ENCODE measurements at regions not wholly inside any gene's neighbourhood (a gene's known extent, or its start where the extent isn't known, plus 50 kb on each side); places are given as distances from the start of the nearest gene placed in this dataset.
"Not testable (repeated sequence)": the region's sequence is repeated elsewhere in the genome, so short reads cannot be mapped to it uniquely, and the experiment has no call there.

DNA sequence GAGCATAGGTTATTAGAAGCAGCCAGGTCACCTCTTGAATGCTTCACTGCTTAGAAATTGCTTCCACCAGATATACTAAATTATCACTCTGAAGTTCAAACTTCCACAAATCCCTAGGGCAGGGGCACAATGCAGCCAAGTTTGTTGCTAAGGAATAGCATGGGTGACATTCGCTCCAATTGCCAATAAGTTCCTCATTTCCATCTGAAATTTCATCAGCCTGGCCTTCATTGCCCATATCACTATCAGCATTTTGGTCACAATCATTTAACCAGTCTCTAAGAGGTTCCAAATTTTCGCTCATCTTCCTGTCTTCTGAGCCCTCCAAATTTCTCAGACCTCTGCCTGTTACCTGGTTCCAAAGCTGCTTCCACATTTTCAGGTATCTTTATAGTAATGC is 356.1 kb downstream of the DAD1 start:
- no peak for DNase-seq

DNA sequence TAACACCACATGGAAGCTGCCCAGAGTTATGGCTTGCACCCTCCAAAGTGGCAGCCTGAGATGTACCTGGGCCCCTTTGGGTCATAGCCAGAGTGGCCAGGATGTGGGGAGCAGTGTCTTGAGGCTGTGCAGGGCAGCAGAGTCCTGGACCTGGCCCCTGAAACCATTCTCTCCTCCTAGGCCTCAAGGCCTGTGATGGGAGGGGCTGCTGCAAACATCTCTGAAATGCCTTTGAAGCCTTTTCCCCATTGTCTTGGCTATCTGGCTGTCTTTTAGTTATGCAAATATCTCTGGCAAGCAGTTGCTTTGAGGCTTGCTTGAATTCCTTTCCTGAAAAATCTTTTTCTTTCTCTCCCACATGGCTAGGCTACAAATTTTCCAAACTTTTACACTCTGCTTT is 356.5 kb downstream of the DAD1 start:
- DNase-seq = no peak

GRCh38 chr14:22231018-22231417 is 358.0 kb downstream of the DAD1 start:
- no peak for DNase-seq

GRCh38 chr14:22230517-22230916 is 358.5 kb downstream of the DAD1 start:
- no peak for DNase-seq

DNA sequence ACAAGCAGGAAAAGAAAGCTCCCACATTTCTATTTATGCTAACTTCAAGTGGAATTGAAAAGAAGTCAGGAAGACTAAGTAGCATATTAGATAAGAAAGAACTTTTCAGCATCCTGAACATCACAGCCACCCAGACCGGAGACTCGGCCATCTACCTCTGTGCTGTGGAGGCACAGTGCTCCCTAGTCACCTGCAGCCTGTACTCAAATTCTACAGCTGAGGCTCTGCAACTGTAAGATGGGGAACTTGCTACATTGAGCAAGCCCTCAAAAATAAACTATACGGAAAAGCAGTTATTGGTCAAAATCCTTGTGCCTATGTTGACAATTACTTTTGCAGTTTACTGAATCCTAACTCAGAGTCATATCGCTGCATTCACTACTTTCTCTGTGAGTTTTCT is 361.9 kb downstream of the DAD1 start:
- DNase-seq = no peak

DNA sequence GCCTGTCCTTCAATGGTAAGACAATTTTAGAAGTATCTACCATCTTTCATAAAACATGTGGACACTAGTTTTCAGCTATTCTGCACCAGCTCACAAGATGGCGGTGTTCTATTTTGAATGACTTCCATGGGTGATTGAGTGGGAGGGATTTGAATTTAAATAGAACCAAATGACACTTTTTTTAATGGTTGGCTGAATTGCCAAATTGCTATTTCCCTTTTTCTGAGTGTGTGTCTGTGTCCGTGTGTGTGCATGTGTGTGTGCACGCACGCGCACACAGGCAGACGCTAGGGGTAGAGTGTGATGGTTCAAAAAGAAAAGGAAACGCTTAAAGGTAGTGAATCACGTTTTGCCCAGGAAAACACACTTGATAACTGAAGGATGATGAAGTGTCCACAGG is 362.6 kb downstream of the DAD1 start:
- DNase-seq = no peak

DNA sequence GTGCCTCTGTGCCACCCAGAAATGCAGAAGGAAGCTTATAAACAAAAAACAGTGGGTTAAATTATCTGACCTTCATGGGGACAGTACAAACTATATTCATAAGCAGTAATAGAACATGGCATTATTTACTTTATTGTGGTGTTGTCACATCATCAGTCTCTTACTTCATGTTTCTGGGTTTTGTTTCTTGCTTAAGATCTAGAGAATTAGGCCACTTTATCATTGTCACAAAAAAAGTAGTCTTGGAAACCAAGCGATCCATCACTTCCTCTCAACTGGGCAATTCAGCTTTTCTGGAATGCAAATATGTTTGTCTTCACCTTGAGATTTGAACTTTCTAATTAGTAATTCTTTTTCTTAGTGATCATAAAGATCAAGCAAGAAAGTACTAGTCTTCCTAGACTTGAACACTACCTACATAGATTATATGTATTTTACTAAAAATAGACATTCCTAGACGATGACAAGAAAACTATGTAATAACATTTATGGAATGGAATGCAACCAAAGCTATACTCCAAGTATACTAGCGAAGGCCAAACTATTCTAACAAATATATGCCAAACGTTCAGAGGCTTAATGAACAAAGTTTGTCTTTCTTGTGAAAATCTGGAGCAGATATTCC is 363.4 kb downstream of the DAD1 start:
- DNase-seq = no peak

DNA sequence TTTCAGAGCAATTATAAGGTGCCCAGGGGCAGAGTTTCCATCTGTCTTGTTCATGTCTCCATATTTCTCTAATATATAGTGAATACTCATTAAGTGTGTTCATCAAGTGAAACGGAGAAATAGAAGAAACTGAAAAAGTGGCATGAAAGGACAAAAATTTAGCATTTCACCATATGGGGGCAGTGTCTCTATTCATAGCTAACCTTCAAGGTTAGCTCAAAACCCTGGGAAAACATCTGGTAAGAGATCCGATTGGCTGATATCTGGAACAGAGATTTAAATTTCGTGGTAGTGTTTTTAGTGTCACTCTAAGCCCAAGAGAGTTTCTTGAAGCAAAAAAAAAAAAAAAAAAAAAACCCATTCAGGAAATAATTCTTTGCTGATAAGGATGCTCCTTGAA is 367.5 kb downstream of the DAD1 start:
- DNase-seq = no peak

DNA sequence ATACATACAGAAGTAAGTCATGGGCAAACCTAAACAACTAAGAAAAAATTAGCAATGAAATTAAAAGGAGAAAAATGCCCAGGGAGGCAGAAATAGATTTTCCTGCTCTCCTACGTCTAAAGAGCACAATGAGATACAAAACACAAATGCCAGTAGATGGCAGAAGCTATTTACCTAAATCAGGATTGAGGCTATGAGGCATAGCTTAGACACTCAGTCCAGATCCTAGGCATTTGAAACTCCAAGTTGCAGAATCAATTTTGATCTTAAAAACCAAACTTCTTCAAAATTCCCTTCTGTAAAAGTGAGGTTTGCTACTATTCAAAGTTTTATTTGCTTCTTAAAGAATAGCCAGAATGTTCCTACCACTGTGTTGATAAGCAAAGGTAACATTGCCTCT is 368.6 kb downstream of the DAD1 start:
- no peak for DNase-seq

DNA sequence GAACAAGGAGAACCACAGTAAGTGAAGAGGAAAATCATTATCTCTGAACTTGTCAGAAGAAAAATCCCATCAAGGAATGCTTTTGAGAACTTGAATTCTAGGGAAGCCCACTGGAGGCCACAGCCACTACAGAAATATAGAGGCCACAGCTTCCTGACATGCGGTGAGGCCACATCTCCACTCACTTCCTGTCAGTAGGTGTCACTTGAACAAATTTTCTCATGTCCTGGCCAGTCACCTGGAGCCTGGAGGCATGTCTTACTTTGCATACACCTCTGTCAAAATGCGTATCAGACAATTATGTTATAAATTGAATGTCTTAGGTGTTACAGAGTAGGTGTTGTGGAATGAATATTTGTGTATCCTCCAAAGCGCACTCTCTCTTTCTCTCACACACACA is 370.3 kb downstream of the DAD1 start:
- no peak for DNase-seq

GRCh38 chr14:22213120-22213519 is 375.9 kb downstream of the DAD1 start:
- DNase-seq = no peak

GRCh38 chr14:22210906-22211305 is 378.1 kb downstream of the DAD1 start:
- DNase-seq = no peak

- DNase-seq = no peak
Observed at GRCh38 chr14:22210026-22210425, 379.0 kb downstream of the DAD1 start.

DNA sequence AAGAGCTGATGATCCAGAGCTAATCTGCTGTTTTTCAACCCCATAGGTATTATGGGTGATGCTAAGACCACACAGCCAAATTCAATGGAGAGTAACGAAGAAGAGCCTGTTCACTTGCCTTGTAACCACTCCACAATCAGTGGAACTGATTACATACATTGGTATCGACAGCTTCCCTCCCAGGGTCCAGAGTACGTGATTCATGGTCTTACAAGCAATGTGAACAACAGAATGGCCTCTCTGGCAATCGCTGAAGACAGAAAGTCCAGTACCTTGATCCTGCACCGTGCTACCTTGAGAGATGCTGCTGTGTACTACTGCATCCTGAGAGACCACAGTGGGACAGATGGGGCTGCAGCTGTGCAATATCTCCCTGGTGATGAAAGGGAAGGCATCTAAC is 386.0 kb downstream of the DAD1 start:
- no peak for DNase-seq

DNA sequence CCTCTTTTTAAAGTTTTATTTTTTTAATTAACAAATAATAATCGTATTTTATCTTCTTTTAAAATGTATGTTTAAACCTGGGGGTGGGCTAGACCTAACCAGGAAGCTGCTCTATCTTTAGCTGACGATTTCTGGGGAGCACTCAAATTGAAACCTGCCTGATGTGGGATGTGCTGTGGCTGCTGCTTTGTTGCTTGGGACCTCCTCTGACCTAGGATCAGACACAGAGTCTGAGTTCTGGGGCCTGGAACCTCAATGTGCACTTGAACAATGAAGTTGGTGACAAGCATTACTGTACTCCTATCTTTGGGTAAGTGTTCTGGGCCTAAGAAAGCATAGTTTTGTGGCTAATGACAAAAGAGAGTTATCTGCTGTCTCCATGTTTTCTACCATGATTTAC is 386.7 kb downstream of the DAD1 start:
- DNase-seq = no peak

- no peak for DNase-seq
Observed at GRCh38 chr14:22200977-22201605, 387.9 kb downstream of the DAD1 start.

- DNase-seq = not testable (repeated sequence)
Observed at GRCh38 chr14:22200131-22200530, 388.9 kb downstream of the DAD1 start.

GRCh38 chr14:22194664-22195063 is 394.4 kb downstream of the DAD1 start:
- DNase-seq = no peak

DNA sequence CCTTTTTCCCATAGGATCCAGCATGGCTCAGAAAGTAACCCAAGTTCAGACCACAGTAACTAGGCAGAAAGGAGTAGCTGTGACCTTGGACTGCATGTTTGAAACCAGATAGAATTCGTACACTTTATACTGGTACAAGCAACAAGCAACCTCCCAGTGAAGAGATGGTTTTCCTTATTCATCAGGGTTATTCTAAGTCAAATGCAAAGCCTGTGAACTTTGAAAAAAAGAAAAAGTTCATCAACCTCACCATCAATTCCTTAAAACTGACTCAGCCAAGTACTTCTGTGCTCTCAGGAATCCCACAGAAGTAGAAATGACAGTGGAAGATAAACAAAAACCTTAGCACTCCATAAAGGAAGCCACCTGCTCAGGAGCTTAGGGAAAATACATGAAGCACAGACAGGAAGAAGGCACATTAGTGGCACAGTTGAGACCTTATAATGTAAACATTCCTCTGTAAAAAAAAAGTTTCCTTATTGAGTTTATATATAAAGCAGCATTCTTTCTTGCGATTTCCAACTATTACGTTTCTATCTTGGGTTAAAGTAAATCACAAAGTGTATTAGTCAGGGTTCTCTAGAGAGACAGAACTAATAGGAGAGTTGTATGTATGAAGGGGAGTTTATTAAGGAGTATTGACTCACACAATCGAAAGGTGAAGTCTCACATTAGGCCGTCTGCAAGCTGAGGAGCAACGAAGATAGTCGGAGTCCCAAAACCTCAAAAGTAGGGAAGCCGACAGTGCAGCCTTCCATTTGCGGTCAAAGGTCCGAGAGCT is 398.4 kb downstream of the DAD1 start:
- no peak for DNase-seq

GRCh38 chr14:22189881-22190280 is 399.1 kb downstream of the DAD1 start:
- no peak for DNase-seq

GRCh38 chr14:22188318-22188717 is 400.7 kb downstream of the DAD1 start:
- no peak for DNase-seq

GRCh38 chr14:22185789-22186188 is 403.2 kb downstream of the DAD1 start:
- DNase-seq = no peak

DNA sequence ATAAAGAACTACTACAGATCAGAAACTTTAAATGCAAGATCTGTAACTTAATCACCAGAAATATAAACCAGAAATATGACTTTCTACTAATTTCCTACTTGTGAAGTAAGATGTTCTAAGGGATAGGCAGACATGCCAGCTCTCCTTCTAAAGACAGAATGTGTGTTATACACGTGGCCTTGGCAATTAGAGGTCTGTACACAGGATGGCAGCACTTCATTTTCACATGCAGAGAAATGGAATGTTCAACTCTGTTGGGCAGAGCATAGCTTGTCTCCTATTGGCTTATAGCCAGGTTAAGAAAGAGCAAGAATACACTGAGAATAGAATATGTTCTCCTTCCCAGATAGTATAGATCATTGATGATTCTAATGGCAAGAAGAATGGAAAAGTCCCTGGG is 403.8 kb downstream of the DAD1 start:
- DNase-seq = no peak

- no peak for DNase-seq
Observed at GRCh38 chr14:22184830-22185168, 404.2 kb downstream of the DAD1 start.

Measured in activated CD8-positive, alpha-beta memory T cell treated with anti-CD3 and anti-CD28 coated beads, Interleukin-2, amount 50 U/mL, for 48 hours (primary cell).